GM19468 (cell line): ENCODE measurements at regions not wholly inside any gene's neighbourhood (a gene's known extent, or its start where the extent isn't known, plus 50 kb on each side); places are given as distances from the start of the nearest gene placed in this dataset.

Experiments
- ATAC-seq: cut with Tn5 transposase; IDR thresholded peaks from one replicate; pipeline ENCODE4 v1.9.1; 2021; ENCODE audit warnings: mild to moderate bottlenecking, moderate library complexity, moderate number of reproducible peaks; ENCODE audit not compliant: unreplicated experiment; ENCODE audit errors: extremely low read depth

GRCh38 chr12:107484941-107485340 lies 200.7 kb upstream of the PWP1 start:
- ATAC-seq: no peak

- no peak for ATAC-seq
Observed at GRCh38 chr12:107485731-107486130, 199.9 kb upstream of the PWP1 start.

DNA sequence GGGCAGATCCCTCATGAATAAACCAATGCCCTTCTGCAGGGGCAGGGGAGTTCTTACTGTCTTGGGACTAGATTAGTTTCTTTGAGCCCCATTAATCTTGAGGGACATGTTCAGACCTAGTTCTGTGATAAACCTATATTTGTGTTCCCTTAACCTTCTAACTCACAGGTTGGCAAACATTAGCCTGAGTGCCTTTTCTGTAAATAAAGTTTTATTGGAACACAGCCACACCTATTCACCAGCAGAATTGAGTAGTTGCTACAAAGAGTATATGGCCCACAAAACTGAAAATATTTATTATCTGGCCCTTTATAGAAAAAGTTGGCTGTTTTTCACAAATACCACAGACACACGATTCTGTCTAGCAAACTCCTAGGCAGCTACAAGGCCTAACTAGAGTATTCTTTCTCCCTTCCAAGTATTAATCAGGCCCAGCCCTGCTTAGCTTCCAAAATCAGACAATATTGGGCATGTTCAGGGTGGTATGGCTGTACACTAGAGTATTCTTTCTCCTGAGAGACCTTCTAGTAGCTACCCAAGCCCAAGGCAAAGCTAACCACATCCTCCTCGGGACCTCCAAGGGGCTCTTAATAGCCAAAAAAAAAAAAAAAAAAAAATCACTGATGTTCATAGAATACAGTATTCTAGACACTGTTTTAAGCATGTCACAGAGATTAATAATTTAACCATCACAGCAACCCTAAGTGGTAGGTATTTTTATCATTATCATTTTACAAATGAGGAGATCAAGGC lies 199.3 kb upstream of the PWP1 start:
- ATAC-seq: no peak

- ATAC-seq: no peak
Observed at GRCh38 chr12:107487011-107487680, 198.5 kb upstream of the PWP1 start.

DNA sequence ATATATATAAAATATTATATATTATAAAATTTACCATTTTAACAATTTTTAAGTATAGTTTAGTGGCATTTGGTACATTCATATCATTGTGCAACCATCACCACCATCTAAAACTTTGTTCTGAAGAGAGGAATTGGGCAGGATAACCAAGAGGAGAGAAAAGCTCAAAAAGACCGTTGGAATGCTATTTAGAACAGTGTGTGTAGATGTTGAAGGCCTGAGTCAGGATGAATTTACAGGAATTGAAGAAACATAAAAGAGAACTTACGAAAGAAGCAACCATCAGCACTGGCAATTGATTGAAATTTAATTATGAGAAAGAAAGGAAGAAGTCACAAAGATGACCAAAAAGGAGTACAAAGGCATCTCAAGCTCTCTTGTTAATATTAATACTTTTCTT lies 196.9 kb upstream of the PWP1 start:
- no peak for ATAC-seq

GRCh38 chr12:107490010-107490409 lies 195.6 kb upstream of the PWP1 start:
- ATAC-seq: no peak

GRCh38 chr12:107491856-107492255 lies 193.7 kb upstream of the PWP1 start:
- ATAC-seq: no peak

GRCh38 chr12:107492393-107493134 lies 193.0 kb upstream of the PWP1 start:
- no peak for ATAC-seq

DNA sequence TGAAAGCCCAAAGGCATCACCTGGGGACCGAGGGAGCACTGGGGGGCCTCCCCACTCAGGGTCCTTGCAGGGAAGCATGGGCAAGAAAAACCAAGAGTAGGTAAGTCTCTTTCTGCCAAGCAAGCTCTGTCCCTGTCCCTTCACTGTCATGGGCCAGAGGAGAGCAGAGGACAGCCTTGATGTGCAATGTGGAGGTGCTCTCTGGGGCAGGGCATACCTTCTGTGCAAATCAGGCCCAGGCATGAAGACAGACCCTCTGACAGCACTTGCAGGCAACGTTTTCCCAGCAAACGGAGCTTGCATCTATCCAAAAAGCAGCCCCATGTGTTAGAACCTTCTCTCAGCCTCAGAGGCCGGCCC lies 192.5 kb upstream of the PWP1 start:
- ATAC-seq: no peak

GRCh38 chr12:107493666-107494065 lies 191.9 kb upstream of the PWP1 start:
- no peak for ATAC-seq

DNA sequence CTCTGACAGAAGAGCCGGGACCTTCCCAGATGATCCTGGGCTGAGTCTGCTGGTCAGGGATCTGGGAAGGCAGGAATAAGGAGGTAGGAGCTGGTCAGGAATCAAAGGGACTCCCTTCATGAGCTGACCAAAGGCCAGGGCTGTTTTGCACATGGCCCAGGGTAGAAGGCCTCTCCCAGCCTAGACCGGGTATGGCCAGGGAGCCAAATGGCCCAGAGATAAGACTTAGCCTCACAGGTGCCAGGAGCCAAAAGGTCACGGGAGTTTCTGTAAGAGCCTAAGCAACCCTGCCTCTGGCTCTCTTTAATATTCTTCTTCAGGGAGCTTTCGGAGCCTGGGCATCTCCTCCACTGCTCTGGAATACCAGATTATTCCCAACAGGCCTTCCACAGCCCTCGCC lies 191.3 kb upstream of the PWP1 start:
- ATAC-seq: no peak

DNA sequence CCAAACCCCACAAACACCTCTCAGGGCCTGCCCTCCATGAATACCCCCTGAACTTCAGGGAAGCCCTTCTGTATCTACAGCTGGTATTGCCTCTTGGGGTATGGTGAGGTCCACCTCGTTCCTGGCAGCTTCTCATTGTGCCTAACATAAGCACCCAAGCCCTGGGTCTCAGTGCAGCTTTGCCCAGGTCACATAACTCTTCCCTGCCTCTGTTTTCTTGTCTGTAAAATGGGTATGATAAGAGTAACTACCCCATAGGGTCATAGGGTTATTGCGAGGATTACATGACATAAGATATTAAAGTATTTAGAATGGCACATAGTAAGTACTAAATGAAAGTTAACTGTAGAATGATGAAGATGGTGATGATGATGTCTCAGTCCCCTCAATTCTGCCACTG lies 190.0 kb upstream of the PWP1 start:
- ATAC-seq: no peak

DNA sequence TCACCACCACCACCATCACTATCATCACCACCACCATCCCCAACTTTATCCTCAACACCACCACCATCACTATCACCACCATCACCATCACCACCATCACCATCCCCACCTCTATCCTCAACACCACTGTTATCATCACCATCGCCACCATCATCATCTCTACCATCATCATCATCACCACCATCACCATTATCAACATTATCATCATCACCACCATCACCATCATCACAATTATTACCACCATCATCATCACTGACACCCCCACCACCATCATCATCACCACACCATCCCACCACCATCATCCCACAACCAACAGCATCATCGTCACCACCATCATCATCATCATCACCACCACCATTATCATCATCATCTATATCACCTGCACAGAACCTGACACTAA lies 188.4 kb upstream of the PWP1 start:
- no peak for ATAC-seq

DNA sequence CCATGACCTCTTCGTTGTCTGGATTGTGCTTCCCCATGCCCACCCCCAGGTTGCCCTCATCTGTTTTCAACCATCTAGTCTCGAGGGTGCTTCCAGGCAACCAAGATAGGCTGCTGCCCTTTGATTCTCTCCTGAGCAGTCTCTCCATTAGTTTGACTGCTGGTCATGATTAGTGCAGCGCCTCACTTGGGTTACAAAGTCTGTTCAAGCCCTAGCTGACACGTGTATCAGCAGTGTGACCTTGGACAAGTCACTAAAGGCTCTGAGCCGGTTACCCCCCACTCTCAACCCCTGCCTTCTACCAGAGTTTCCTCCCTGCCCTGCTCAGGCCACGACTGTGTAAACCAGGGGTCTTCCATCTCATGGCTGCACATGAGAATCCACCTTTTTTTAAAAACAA lies 185.3 kb upstream of the PWP1 start:
- no peak for ATAC-seq

DNA sequence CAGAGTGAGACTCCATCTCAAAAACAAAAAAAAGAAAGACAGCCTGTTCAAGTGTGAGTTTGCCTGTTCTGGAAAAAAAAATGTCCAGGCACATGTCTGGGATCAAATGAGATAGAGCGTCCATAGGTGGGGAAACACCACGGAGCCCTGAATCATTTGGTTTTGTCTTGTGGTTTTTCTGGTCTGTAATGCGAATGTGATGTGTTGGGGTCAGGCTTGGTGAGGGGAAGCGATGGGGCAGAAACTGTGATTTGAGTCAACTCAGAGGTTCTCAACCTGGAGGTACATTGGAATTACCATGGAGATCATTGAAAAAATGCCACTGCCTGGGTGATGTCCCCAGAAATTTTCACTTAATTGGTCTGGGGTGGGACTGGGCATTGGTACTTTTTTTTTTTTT lies 183.9 kb upstream of the PWP1 start:
- no peak for ATAC-seq

GRCh38 chr12:107503129-107503855 lies 182.3 kb upstream of the PWP1 start:
- no peak for ATAC-seq

- no peak for ATAC-seq
Observed at GRCh38 chr12:107503887-107504885, 181.4 kb upstream of the PWP1 start.

DNA sequence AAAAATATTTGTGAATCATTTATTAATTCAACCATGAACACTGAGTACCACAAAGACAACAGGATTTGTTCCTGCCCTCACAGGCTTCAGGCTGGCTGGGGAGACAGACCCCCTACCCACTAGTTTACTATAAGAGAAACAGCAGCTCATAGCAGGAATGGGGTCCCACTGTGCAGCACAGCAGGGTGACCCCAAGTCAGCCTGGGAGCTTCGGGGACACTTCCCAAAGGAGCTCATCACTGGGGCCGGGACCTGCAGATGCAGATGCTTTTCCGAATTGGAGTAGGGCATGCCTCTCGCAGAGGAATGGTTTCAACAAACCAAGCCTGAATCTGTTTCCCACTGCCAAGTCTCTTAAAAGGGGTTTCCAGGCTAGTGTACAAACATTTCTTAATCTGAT lies 176.2 kb upstream of the PWP1 start:
- no peak for ATAC-seq

- no peak for ATAC-seq
Observed at GRCh38 chr12:107510211-107510610, 175.4 kb upstream of the PWP1 start.

- no peak for ATAC-seq
Observed at GRCh38 chr12:107511292-107511691, 174.3 kb upstream of the PWP1 start.
